Prostate gland (tissue), 2 donors: ENCODE measurements at regions not wholly inside any gene's neighbourhood (a gene's known extent, or its start where the extent isn't known, plus 50 kb on each side); places are given as distances from the start of the nearest gene placed in this dataset.

Experiments
- small RNA-seq, 2 donors: library from RNA; depleted of rRNA; stranded (forward); fragments of <200 nt; gene quantifications; one replicate each; pipeline ENCODE3, GENCODE V24; 2016

Small RNAs in the stretch of these regions (small RNA-seq; reads per million reads assigned to genes)
- 0 reads per million in 2 donors for gene RN7SL147P
